ENCODE measurements at regions not wholly inside any gene's neighbourhood (a gene's known extent, or its start where the extent isn't known, plus 50 kb on each side); places are given as distances from the start of the nearest gene placed in this dataset.

DNA sequence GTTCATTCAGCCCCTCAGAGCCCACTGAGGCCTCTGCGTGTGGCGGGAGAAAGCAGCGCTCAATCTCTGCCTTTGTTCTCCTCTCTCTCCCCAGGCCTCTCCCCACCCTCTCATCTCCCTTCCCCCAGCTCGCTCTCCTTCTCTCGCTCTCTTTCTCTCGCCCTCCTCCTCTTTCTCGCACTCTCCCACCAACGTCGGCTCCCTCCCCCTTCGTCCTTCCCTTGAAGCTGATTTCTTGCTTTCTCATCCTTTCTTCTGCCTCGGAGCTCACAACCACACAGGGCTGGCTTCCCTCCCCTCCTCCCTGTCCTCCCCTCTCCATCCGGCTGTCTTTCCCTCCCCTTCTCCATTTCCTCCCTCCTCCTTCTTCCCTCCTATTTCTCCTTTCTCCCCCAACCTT is 96.4 kb downstream of the LRRC74A start:
- no peaks in the 10 kb centered on the region for H3K27me3 ChIP-seq
- no peak overlapping the region for H3K4me3 ChIP-seq
- intact Hi-C loops (cut with DNase I), result no loop called here
- no peak overlapping the region for H3K27ac ChIP-seq
- peaks cover 15 to 40% of the 10 kb centered on the region in 2 donors for H3K4me1 ChIP-seq
- H3K9me3 ChIP-seq, result no peaks in the 10 kb centered on the region
- H3K36me3 ChIP-seq, result no peaks in the 10 kb centered on the region
- TF ChIP-seq, protein P1, sequence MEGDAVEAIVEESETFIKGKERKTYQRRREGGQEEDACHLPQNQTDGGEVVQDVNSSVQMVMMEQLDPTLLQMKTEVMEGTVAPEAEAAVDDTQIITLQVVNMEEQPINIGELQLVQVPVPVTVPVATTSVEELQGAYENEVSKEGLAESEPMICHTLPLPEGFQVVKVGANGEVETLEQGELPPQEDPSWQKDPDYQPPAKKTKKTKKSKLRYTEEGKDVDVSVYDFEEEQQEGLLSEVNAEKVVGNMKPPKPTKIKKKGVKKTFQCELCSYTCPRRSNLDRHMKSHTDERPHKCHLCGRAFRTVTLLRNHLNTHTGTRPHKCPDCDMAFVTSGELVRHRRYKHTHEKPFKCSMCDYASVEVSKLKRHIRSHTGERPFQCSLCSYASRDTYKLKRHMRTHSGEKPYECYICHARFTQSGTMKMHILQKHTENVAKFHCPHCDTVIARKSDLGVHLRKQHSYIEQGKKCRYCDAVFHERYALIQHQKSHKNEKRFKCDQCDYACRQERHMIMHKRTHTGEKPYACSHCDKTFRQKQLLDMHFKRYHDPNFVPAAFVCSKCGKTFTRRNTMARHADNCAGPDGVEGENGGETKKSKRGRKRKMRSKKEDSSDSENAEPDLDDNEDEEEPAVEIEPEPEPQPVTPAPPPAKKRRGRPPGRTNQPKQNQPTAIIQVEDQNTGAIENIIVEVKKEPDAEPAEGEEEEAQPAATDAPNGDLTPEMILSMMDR (IDR thresholded peaks at IDR 0.05), result no peak
- no peak for DNase-seq (ENCODE audit: low spot score in 2 of 2)

DNA sequence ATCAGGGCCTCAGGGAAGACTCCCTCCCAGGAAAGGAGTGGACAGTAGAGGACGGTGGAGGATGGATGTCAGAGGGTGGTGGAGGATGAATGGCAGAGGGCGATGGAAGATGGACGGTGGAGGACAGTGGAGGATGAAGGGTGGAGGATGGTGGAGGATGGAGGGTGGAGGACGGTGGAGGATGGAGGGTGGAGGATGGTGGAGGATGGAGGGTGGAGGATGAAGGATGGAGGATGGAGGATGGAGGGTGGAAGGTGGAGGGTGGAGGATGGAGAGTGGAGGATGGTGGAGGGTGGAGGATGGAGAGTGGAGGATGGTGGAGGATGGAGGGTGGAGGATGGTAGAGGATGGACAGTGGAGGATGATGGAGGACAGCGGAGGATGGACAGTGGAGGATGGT is 95.9 kb downstream of the LRRC74A start:
- intact Hi-C loops (cut with DNase I), result no loop called here
- H3K27me3 ChIP-seq, result no peaks in the 10 kb centered on the region
- H3K4me1 ChIP-seq, result peaks cover 20 to 40% of the 10 kb centered on the region in 2 donors
- TF ChIP-seq, protein P1 (IDR thresholded peaks at IDR 0.05), result no peak
- no peak overlapping the region for H3K4me3 ChIP-seq
- no peaks in the 10 kb centered on the region for H3K36me3 ChIP-seq
- no peak overlapping the region for H3K27ac ChIP-seq
- DNase-seq (ENCODE audit: low spot score in 2 of 2), result no peak
- no peaks in the 10 kb centered on the region for H3K9me3 ChIP-seq

GRCh38 chr14:76921088-76921399 is 94.8 kb downstream of the LRRC74A start:
- TF ChIP-seq, protein P1 (IDR thresholded peaks at IDR 0.05), result no peak

GRCh38 chr14:76920331-76921087 is 94.3 kb downstream of the LRRC74A start:
- H3K27ac ChIP-seq, result peak overlapping the region; percentile 85 to 86
- TF ChIP-seq, protein P1 (IDR thresholded peaks at IDR 0.05), result no peak
- DNase-seq (ENCODE audit: low spot score in 2 of 2), result no peak
- no peaks in the 10 kb centered on the region for H3K9me3 ChIP-seq
- intact Hi-C loops (cut with DNase I), result no loop called here
- peak overlapping the region in 1 of 2 donors; percentile 22 for H3K4me3 ChIP-seq
- H3K27me3 ChIP-seq, result no peaks in the 10 kb centered on the region
- H3K36me3 ChIP-seq, result no peaks in the 10 kb centered on the region
- peaks cover 22 to 38% of the 10 kb centered on the region in 2 donors for H3K4me1 ChIP-seq

More at GRCh38 chr14:76921088-76921399, 94.8 kb downstream of the LRRC74A start:
- DNase-seq (ENCODE audit: low spot score in 2 of 2), result no peak
- H3K9me3 ChIP-seq, result no peaks in the 10 kb centered on the region
- no peaks in the 10 kb centered on the region for H3K27me3 ChIP-seq
- H3K36me3 ChIP-seq, result no peaks in the 10 kb centered on the region
- peaks cover 22 to 38% of the 10 kb centered on the region in 2 donors for H3K4me1 ChIP-seq
- H3K27ac ChIP-seq, result no peak overlapping the region
- H3K4me3 ChIP-seq, result no peak overlapping the region
- intact Hi-C loops (cut with DNase I), result no loop called here

GRCh38 chr14:76919431-76920330 is 93.5 kb downstream of the LRRC74A start:
- no peaks in the 10 kb centered on the region for H3K27me3 ChIP-seq
- DNase-seq (ENCODE audit: low spot score in 2 of 2), result no peak
- H3K4me3 ChIP-seq, result peak overlapping the region in 1 of 2 donors; percentile 22
- peak overlapping the region; percentile 85 to 86 for H3K27ac ChIP-seq
- H3K36me3 ChIP-seq, result no peaks in the 10 kb centered on the region
- no peaks in the 10 kb centered on the region for H3K9me3 ChIP-seq
- intact Hi-C loops (cut with DNase I), result loop anchor here (1.0 to 2.0 kb wide), 6 partner anchors 18 to 121 kb away; no protein-coding TSS in a partner anchor
- peaks cover 22 to 38% of the 10 kb centered on the region in 2 donors for H3K4me1 ChIP-seq
- TF ChIP-seq, protein P1 (IDR thresholded peaks at IDR 0.05), result no peak
